ENCODE measurements at regions not wholly inside any gene's neighbourhood (a gene's known extent, or its start where the extent isn't known, plus 50 kb on each side); places are given as distances from the start of the nearest gene placed in this dataset.

- Histone ChIP-seq H3K4me3 (ENCODE audit: low read depth in 2 of 2, low read length in 2 of 2) (no peak overlapping the region), H3K27ac (ENCODE audit: low read length) (no peak overlapping the region), H3K36me3 (ENCODE audit: control insufficient read depth, insufficient read depth, low read length) (no peaks in the 10 kb centered on the region), H3K9me3 (ENCODE audit: control insufficient read depth, insufficient read depth, low read depth, low read length) (no peaks in the 10 kb centered on the region), H3K4me1 (ENCODE audit: control insufficient read depth, insufficient read depth, low read length) (no peaks in the 10 kb centered on the region), H3K27me3 (ENCODE audit: control insufficient read depth, insufficient read depth, low read length) (no peaks in the 10 kb centered on the region; the same call in 1 of the 2 replicates)
- no peak for ATAC-seq
- intact Hi-C loops (cut with micrococcal nuclease; ENCODE audit: unreplicated experiment) (no loop called here), in situ Hi-C loops (cut with HindIII; ENCODE audit: low pct_unique_long_range_greater_than_20kb, low sequenced_read_pairs) (no loop called here)
- no peak for TF ChIP-seq REST (IDR thresholded peaks at IDR 0.05; ENCODE audit: insufficient read depth in 1 of 2, low read depth in 2 of 2, low read length in 1 of 2)
- TF ChIP-seq POLR2AphosphoS5 (IDR thresholded peaks at IDR 0.05; ENCODE audit: low read depth, low read length): no peak
- TF ChIP-seq TCF7L2 (IDR thresholded peaks at IDR 0.05; ENCODE audit: low read depth, low read length): no peak
- TF ChIP-seq SIN3A (IDR thresholded peaks at IDR 0.05; ENCODE audit: borderline replicate concordance, insufficient read depth, low read depth, low read length): no peak
- no peak for TF ChIP-seq CTCF (IDR thresholded peaks at IDR 0.05)
- no TSS peak for BruUV-seq (replicated peaks)
- POLR2A ChIA-PET: no interaction called here
- CTCF ChIA-PET: no interaction called here
- no peak for DNase-seq (ENCODE audit: low read depth, low spot score)
Observed at GRCh38 chr20:60817891-60818290, 434.2 kb upstream of the CDH4 start.

GRCh38 chr20:60819511-60819910 lies 432.6 kb upstream of the CDH4 start:
- intact Hi-C loops (cut with micrococcal nuclease; ENCODE audit: unreplicated experiment) (no loop called here), in situ Hi-C loops (cut with HindIII; ENCODE audit: low pct_unique_long_range_greater_than_20kb, low sequenced_read_pairs) (no loop called here)
- Histone ChIP-seq H3K27ac (ENCODE audit: low read length) (no peak overlapping the region), H3K9me3 (ENCODE audit: control insufficient read depth, insufficient read depth, low read depth, low read length) (no peaks in the 10 kb centered on the region), H3K4me3 (ENCODE audit: low read depth in 2 of 2, low read length in 2 of 2) (no peak overlapping the region), H3K27me3 (ENCODE audit: control insufficient read depth, insufficient read depth, low read length) (no peaks in the 10 kb centered on the region; the same call in 1 of the 2 replicates), H3K36me3 (ENCODE audit: control insufficient read depth, insufficient read depth, low read length) (no peaks in the 10 kb centered on the region), H3K4me1 (ENCODE audit: control insufficient read depth, insufficient read depth, low read length) (no peaks in the 10 kb centered on the region)
- TF ChIP-seq POLR2AphosphoS5 (IDR thresholded peaks at IDR 0.05; ENCODE audit: low read depth, low read length) (no peak), TCF7L2 (IDR thresholded peaks at IDR 0.05; ENCODE audit: low read depth, low read length) (no peak), REST (IDR thresholded peaks at IDR 0.05; ENCODE audit: insufficient read depth in 1 of 2, low read depth in 2 of 2, low read length in 1 of 2) (no peak), CTCF (IDR thresholded peaks at IDR 0.05) (no peak), SIN3A (IDR thresholded peaks at IDR 0.05; ENCODE audit: borderline replicate concordance, insufficient read depth, low read depth, low read length) (no peak)
- DNase-seq (ENCODE audit: low read depth, low spot score): no peak
- no peak for ATAC-seq
- CTCF ChIA-PET: no interaction called here
- POLR2A ChIA-PET: no interaction called here
- no TSS peak for BruUV-seq (replicated peaks)

All from Panc1 (cell line).